HL-60 (cell line): ENCODE measurements at regions not wholly inside any gene's neighbourhood (a gene's known extent, or its start where the extent isn't known, plus 50 kb on each side); places are given as distances from the start of the nearest gene placed in this dataset.

Source experiments
- CTCF ChIP-seq: IDR thresholded peaks from one replicate; pipeline ENCODE4 v1.5.1; 2011; ENCODE audit warnings: low read length, control low read depth, inconsistent platforms; ENCODE audit not compliant: insufficient read depth
- GABPA ChIP-seq: IDR thresholded peaks from 2 replicates; pipeline ENCODE4 v1.6.1; 2012; ENCODE audit warnings: low read depth
- POLR2AphosphoS5 ChIP-seq: IDR thresholded peaks from 2 replicates; pipeline ENCODE4 v1.6.1; 2012; ENCODE audit warnings: low read depth

GRCh38 chr13:112012016-112012704 lies 54.8 kb upstream of the SOX1 start:
- TF ChIP-seq POLR2AphosphoS5 (no peak), CTCF (no peak), GABPA (no peak)
